ENCODE measurements at regions not wholly inside any gene's neighbourhood (a gene's known extent, or its start where the extent isn't known, plus 50 kb on each side); places are given as distances from the start of the nearest gene placed in this dataset.

GRCh38 chr18:72940986-72941385, 73.2 kb upstream of the NETO1 start:
- no peak for DNase-seq

- no peak for DNase-seq
Measured at GRCh38 chr18:72940509-72940908, 72.7 kb upstream of the NETO1 start.

- DNase-seq, result no peak
Measured at GRCh38 chr18:72935744-72936143, 68.0 kb upstream of the NETO1 start.

- no peak for DNase-seq
Measured at GRCh38 chr18:72922895-72923294, 55.1 kb upstream of the NETO1 start.

Measured in CD4-positive, alpha-beta T cell treated with Interleukin-6 for 4 hours (primary cell).